Activated CD4-positive, alpha-beta T cell treated with anti-CD3 and anti-CD28 coated beads, Interleukin-10, Interleukin-2, amounts not matched to agents 100 ng/mL and 50 ng/mL, durations not matched to agents 16 hours and 8 hours (primary cell): ENCODE measurements at regions not wholly inside any gene's neighbourhood (a gene's known extent, or its start where the extent isn't known, plus 50 kb on each side); places are given as distances from the start of the nearest gene placed in this dataset.
"Not testable (repeated sequence)": the region's sequence is repeated elsewhere in the genome, so short reads cannot be mapped to it uniquely, and the experiment has no call there.

ENCODE experiments used
- DNase-seq: peaks from one replicate; pipeline ENCODE4 v3.0.0-alpha.2; 2020

DNA sequence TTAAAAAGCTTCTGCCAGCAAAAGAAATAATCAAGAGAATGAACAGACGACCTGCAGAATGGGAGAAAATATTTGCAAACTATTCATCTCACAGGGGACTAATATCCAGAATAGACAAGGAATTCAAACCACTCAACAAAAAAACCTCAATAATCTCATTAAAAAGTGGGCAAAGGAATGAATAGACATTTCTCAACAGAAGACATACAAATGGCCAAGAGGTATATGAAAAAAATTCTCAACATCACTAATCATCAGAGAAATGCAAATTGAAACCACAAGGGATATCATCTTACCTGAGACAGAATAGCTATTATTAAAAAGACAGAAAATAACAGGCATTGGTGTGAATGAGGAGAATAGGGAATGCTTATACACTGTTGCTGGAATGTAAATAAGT, 270.0 kb downstream of the DACT1 start:
- no peak for DNase-seq

DNA sequence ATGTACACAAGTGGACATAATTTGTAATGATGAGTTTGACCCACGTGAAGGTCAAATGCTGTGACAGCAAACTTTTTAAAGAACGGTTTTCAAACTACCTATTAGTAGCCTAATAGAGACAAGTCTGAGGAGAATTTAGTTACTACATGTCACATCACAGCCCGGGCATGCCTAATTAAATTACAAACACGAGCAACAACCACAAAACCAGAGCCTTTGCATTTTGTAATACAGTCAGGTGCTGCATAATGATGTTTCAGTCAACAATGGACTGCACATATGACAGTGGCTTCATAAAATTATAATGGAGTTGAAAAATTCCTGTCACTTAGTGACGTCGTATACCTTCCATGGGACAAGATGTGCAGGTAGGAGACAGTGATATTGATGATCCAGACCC, 274.5 kb downstream of the DACT1 start:
- no peak for DNase-seq

GRCh38 chr14:58912799-58913432, 275.2 kb downstream of the DACT1 start:
- DNase-seq, result no peak

- no peak for DNase-seq
These were observed 274.1 kb upstream of the DAAM1 start for GRCh38 chr14:58914279-58914855.

DNA sequence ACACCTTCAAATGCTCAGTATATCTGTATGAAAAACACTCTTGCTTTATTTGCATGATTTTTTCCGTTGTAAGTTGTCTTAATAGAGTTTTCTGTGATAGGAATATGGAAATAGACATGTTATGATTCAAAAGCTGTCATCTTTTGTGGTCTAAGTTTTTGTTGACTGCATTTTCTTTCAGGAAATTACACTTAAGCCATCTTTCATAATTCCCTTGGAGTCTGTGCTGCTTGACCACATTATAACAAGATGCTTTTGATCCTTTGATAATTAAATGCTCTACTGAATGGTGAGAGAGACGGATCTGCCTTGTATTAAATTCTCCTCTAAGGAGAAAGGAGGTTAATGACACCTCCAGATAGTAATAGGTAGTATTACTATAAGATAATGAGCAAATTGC, 272.8 kb upstream of the DAAM1 start:
- no peak for DNase-seq

DNA sequence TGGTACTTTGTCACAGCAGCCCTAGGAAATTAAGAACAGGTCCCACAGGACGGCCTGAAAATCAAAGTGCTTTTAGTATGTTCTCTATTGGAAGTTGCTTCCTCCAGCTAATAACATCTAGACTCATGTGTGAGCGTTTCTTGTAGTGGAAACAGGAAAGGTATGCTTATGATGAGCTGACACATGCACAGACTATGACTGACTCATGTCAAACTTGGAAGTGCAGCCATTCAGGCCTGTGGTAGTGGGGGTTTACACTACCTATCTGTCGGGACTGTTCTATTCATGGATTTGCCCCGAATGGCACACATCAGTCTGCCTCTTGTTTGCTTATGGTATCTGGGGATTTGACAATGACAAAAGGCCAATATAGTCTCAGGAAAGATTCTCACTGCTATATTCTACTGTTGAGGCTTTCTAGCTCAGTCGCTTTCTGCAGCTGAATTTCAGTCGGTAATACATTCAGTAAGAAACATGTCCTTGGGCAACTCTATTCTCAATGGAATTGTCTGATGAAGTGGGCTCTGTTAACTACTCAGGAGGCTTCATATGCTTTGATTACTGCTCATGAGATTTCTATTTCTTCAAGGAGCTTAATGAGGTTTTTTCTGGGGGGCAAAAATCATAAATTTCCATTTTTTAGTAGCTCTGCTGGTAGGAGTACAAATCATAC, 270.3 kb upstream of the DAAM1 start:
- no peak for DNase-seq

GRCh38 chr14:58919217-58919616, 269.2 kb upstream of the DAAM1 start:
- DNase-seq, result no peak

DNA sequence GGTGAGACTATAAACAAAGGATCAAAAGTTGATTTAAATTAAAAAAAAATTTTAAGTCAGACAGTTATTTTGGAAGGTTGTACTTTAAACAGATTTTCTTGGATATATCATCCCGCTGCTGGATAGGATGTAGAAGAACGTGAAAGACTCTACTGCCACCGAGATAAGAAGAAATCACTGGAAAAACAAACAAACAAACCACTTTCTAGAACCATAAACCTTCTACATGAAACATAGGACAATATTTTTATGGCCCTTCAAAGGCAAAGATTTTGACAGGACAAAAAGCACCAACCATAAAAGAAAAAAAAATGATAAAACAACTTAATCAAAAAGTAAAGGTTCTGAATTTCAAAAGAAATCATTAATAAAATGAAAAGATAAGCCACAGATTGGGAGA, 268.2 kb upstream of the DAAM1 start:
- DNase-seq, result no peak

DNA sequence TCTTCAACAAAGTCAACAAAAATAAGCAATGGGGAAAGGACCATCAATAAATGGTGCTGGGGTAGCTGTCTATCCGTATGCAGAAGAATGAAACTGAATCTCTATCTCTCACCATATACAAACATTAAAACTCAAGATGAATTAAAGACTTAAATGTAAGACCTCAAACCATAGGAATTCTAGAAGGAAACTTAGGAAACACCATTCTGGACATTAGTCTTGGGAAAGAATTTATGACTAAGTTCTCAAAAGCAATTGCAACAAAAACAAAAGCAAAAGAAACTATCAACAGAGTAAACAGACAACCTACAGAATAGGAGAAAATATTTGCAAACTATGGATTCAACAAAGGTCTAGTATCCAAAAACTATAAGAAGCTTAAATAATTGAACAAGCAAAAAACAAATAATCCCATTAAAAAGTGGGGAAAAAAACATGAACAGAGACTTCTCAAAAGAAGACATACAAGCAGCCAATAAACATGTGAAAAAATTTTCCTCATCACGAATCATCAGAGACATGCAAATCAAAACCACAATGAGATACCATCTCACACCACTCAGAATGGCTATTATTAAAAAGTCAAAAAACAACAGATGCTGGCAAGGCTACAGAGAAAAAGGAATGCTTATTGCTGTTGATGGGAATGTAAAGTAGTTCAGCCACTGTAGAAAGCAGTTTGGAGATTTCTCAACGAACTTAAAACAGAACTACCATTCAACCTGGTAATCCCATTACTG, 266.1 kb upstream of the DAAM1 start:
- DNase-seq, result not testable (repeated sequence)

DNA sequence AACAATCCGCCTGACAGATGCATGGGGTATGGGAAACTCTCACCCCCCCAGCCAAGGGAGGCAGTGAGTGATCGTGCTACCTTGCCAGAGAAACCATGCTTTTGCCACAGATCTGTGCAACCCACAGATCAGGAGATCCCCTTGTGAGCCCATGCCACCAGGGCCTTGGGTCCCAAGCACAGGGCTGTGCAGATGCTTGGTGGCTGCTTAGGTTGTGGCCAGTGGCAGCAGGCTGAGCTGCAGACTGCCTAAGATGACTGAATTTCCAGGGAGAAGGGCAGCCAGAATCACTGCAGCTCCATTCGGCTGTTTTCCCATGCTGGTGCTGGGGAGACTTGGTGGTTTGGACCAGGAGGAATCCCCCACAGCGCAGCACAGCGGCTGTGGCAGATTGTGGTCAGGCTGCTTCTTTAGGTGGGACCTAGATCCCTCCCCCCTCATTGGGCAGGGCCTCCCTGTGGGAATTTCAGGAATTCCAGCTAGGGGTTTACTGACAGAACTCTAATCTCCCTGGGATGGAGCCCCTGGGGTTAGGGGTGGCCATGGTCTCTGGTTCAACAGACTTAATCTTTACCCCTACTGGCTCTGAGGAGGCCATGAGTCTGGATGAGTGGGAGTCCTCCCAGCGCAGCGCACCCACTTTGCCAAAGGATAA, 264.6 kb upstream of the DAAM1 start:
- no peak for DNase-seq

- no peak for DNase-seq
These were observed 246.8 kb upstream of the DAAM1 start for GRCh38 chr14:58941629-58942028.

DNA sequence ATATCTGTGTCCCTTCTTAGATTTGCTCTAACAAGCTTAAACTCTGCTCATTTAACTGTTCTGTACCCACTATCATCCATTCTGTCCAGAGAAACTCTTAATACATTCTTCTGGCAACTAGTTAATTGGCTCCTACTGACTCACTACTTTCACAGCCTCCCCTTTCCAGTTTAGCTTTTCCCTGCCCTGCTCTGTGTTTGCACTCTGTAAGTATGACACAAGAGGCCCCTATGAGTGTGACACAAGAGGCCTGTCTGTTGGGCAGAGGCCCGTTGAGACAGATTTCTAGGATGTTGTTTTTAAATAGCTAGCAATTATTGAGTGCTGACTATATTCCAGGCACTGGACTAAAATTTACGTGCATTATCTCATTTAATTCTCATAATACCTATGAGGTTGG, 246.0 kb upstream of the DAAM1 start:
- no peak for DNase-seq

- no peak for DNase-seq
These were observed 244.0 kb upstream of the DAAM1 start for GRCh38 chr14:58944343-58944967.

DNA sequence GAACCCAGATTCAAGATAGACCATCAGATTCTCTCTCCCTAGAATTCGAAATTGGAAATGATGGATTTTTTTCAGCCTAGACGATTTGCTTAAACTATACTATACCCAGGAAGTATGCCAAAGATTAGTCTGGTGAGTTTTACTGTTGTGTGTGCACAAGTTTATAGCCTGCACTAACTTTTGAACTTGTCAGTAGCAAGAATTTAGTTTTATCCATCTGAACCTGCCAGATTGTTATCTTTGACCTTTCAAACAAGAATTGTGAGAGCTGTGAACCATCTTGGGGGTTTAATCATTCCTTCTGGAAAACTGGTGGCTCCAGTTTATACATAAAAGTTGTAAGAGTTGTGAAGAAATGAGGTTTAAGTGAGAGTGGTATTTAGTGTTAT, 243.5 kb upstream of the DAAM1 start:
- no peak for DNase-seq

DNA sequence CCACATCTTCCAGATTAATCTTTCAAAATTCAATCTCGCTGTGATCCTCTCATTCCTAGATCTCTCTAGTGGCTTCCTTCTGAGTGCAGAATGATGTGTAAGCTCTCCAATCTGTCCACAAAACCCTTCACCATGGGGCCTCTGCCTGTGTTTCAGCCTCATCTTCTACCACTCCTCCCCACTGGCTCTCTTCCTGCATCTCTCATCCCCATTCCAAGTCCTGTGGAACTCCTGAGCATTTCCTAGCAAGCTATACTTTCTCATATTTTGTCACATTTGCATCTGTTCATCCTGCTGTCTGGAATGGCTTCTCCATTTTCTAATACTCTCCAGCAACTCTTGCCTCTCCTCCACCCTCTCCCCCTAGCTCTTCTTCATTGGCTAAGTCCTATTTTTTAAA, 242.0 kb upstream of the DAAM1 start:
- DNase-seq, result no peak

DNA sequence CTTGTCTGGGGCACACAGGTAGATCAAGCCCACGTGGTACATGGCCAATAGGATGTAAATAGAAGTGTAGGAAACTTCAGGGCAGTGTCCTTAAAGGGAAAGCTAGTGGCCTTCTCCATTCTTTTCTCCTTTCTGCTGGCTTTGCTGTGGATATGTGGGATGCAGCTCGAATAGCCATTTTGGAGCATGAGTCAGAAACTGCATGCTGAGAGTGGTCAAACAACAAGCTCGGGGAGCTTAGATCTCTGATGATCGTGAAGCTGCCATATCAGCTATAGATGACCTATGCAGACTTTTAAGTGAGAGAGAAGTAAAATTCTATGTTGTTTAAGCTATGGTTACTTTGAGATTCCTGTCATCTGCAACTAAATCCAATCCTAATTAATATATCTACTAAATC, 241.3 kb upstream of the DAAM1 start:
- no peak for DNase-seq

- no peak for DNase-seq
These were observed 240.5 kb upstream of the DAAM1 start for GRCh38 chr14:58947814-58948445.

GRCh38 chr14:58950555-58950954, 237.9 kb upstream of the DAAM1 start:
- no peak for DNase-seq

- no peak for DNase-seq
These were observed 237.3 kb upstream of the DAAM1 start for GRCh38 chr14:58951143-58951542.

GRCh38 chr14:58954052-58954451, 234.4 kb upstream of the DAAM1 start:
- no peak for DNase-seq

- DNase-seq, result no peak
These were observed 233.3 kb upstream of the DAAM1 start for GRCh38 chr14:58954901-58955861.
